Ishikawa (cell line): ENCODE measurements at regions not wholly inside any gene's neighbourhood (a gene's known extent, or its start where the extent isn't known, plus 50 kb on each side); places are given as distances from the start of the nearest gene placed in this dataset.

Source experiments
- CEBPB ChIP-seq: IDR thresholded peaks from 2 replicates; pipeline ENCODE4 v1.6.1; 2012
- CREB1 ChIP-seq: IDR thresholded peaks from 2 replicates; pipeline ENCODE4 v1.6.1; 2012; ENCODE audit warnings: low read depth
- EGR1 ChIP-seq: IDR thresholded peaks from 2 replicates; pipeline ENCODE4 v1.6.1; 2012
- EP300 ChIP-seq: IDR thresholded peaks from 2 replicates; pipeline ENCODE4 v1.6.1; 2012; ENCODE audit warnings: borderline replicate concordance
- FOXM1 ChIP-seq: IDR thresholded peaks from 2 replicates; pipeline ENCODE4 v1.6.1; 2012; ENCODE audit warnings: low read depth, borderline replicate concordance
- NFIC ChIP-seq: IDR thresholded peaks from 2 replicates; pipeline ENCODE4 v1.6.1; 2012
- RAD21 ChIP-seq: IDR thresholded peaks from 2 replicates; pipeline ENCODE4 v1.6.1; 2012; ENCODE audit warnings: low read depth
- TAF1 ChIP-seq: IDR thresholded peaks from 2 replicates; pipeline ENCODE4 v1.6.1; 2012; ENCODE audit warnings: low read depth, mild to moderate bottlenecking
- TCF12 ChIP-seq: IDR thresholded peaks from 2 replicates; pipeline ENCODE4 v1.6.1; 2012; ENCODE audit warnings: low read depth
- TEAD4 ChIP-seq: IDR thresholded peaks from 2 replicates; pipeline ENCODE4 v1.6.1; 2012
- YY1 ChIP-seq: IDR thresholded peaks from 2 replicates; pipeline ENCODE4 v1.6.1; 2012; ENCODE audit warnings: low read depth
- ZBTB7A ChIP-seq: IDR thresholded peaks from 2 replicates; pipeline ENCODE4 v1.6.1; 2012; ENCODE audit warnings: low read depth
- TF ChIP-seq, protein P1 (sequence below): IDR thresholded peaks from 2 replicates; pipeline ENCODE4 v1.6.1; 2012
- TF ChIP-seq, protein P2 (sequence below): IDR thresholded peaks from 2 replicates; pipeline ENCODE4 v1.6.1; 2012; ENCODE audit warnings: low read depth, mild to moderate bottlenecking
- TF ChIP-seq, protein P3 (sequence below): IDR thresholded peaks from 2 replicates; pipeline ENCODE4 v1.6.1; 2012

DNA sequence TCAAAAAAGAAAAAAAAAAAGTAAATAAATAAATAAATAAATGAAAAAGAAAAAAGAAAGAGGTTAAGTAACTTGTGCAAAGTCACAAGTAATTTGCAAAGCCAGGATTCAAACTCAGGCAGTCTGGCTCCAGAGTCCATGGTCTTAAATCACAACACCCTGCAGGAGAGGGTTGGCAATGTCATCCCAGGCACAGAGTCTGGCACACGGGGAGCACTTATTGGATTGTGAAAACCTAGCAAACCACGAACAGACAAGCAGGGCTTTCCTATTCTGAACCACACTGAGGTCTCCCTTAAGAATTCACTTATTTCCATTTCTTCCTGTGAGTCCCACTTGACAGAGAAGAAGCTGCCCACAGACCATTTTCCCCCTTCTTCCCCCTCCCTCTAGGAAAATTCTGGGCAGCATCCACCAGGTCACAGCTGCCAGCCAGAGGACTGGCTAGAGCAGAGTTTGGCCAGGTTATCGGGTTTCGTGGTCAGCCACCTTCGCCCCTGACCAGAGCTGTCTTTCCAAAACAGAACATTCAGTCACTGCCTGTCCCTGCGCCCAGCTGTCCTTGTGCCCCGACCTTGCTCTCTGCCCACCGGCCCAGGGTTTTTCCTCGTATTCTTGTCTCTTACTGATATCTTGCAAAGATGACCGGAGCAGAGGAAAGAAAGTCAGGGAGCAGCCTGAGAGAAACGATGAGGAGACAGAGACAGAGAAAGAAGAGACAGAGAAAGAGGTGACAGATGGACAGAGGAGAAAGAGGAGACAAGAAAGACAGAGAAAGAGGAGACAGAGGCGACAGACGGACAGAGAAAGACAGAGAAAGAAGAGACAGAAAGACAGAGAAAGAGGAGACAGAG, 106.4 kb upstream of the PTPN1 start:
- TF ChIP-seq, protein P1, sequence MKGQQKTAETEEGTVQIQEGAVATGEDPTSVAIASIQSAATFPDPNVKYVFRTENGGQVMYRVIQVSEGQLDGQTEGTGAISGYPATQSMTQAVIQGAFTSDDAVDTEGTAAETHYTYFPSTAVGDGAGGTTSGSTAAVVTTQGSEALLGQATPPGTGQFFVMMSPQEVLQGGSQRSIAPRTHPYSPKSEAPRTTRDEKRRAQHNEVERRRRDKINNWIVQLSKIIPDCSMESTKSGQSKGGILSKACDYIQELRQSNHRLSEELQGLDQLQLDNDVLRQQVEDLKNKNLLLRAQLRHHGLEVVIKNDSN: no peak
- no peak for TF ChIP-seq EP300
- TF ChIP-seq FOXM1: no peak
- no peak for TF ChIP-seq TCF12
- TF ChIP-seq, protein P2, sequence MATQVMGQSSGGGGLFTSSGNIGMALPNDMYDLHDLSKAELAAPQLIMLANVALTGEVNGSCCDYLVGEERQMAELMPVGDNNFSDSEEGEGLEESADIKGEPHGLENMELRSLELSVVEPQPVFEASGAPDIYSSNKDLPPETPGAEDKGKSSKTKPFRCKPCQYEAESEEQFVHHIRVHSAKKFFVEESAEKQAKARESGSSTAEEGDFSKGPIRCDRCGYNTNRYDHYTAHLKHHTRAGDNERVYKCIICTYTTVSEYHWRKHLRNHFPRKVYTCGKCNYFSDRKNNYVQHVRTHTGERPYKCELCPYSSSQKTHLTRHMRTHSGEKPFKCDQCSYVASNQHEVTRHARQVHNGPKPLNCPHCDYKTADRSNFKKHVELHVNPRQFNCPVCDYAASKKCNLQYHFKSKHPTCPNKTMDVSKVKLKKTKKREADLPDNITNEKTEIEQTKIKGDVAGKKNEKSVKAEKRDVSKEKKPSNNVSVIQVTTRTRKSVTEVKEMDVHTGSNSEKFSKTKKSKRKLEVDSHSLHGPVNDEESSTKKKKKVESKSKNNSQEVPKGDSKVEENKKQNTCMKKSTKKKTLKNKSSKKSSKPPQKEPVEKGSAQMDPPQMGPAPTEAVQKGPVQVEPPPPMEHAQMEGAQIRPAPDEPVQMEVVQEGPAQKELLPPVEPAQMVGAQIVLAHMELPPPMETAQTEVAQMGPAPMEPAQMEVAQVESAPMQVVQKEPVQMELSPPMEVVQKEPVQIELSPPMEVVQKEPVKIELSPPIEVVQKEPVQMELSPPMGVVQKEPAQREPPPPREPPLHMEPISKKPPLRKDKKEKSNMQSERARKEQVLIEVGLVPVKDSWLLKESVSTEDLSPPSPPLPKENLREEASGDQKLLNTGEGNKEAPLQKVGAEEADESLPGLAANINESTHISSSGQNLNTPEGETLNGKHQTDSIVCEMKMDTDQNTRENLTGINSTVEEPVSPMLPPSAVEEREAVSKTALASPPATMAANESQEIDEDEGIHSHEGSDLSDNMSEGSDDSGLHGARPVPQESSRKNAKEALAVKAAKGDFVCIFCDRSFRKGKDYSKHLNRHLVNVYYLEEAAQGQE: no peak
- no peak for TF ChIP-seq RAD21
- TF ChIP-seq TAF1: no peak

DNA sequence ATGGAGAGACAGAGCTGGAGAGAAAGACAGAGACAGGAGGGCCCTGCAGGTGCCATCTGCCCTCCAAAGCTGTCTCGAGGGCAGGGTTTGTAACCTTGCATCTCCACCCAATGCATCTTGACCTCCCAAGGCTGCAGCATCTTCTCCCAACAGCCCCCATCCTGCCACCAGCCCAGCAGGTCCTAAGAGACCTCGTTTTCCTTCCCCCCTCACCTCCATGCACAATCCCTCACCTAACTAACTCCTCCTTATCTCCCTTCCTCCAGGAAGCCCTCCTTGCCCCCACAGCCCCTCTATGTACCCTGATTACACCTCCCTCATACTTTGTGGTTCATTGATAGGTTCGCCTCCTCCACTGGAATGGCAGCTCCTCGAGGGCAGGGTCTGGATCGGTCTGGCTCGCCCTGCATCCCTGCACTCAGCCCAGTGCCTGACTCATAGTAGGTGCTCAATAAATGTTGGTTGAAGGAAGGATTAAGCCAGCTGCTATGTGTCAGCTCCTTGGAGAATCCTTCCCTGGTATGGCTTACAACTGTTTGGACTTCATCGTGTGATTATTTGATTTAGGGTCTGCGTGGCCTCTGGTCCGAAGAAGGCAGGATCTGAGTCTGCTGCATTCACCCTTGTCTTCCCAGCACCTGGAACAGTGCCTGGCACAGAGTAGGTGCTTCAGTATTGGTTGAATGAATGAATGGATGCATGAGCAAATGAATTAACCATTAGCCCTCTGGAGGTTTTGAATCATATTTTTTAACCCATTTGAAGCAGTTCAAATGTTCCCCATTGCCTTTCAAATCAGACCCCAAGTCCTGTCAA, 105.6 kb upstream of the PTPN1 start:
- TF ChIP-seq FOXM1: no peak
- no peak for TF ChIP-seq EP300
- TF ChIP-seq, protein P1: no peak
- TF ChIP-seq YY1: no peak
- TF ChIP-seq ZBTB7A: no peak
- TF ChIP-seq EGR1: no peak
- TF ChIP-seq NFIC: no peak
- TF ChIP-seq, protein P2: no peak
- no peak for TF ChIP-seq TCF12
- TF ChIP-seq TAF1: no peak
- TF ChIP-seq, protein P3, sequence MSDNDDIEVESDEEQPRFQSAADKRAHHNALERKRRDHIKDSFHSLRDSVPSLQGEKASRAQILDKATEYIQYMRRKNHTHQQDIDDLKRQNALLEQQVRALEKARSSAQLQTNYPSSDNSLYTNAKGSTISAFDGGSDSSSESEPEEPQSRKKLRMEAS: no peak
- no peak for TF ChIP-seq RAD21
- no peak for TF ChIP-seq CREB1
- no peak for TF ChIP-seq CEBPB
- TF ChIP-seq TEAD4: no peak

DNA sequence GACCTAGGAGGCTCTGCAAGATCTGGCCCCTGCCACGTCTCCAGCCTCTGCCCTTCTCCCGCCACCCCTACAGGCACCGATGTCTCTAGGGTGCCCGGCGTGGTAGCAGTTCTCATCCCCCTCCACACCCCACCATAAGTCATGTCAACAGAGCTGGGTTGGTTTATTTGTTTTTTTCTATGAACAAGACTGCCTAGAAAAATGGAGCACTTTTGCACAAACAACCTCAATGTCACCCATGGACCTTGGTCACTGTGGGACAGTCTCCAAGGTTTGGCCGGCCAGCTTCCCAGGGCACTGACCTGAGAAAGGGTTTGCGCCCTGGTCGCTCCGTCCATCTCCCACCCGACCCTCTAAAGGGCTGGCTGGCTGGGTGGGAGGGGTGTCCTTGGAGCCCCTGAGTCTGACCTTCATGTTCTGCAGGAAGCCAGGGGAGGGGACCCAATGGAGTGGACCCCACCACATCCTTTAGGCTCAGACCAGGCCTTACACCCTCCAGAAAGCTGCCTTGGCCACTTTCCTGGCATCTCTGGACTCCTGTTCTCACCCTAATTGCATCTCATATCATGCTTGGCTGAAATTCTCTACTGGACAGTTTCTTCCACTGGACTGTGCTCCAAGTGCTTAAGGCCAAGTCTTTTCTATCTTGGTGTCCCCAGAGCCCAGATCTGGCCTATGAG, 104.8 kb upstream of the PTPN1 start:
- TF ChIP-seq EGR1: no peak
- TF ChIP-seq TEAD4: no peak
- no peak for TF ChIP-seq RAD21
- TF ChIP-seq, protein P3: no peak
- TF ChIP-seq TCF12: no peak
- TF ChIP-seq YY1: no peak
- no peak for TF ChIP-seq EP300
- no peak for TF ChIP-seq CEBPB
- TF ChIP-seq, protein P2: no peak
- TF ChIP-seq NFIC: no peak
- no peak for TF ChIP-seq TAF1
- no peak for TF ChIP-seq ZBTB7A
